Testis (tissue), 2 donors: ENCODE measurements at regions not wholly inside any gene's neighbourhood (a gene's known extent, or its start where the extent isn't known, plus 50 kb on each side); places are given as distances from the start of the nearest gene placed in this dataset.

ENCODE experiments used
- DNase-seq: peaks from one replicate; pipeline ENCODE4 v3.0.0-alpha.2; 2019
- H3K27ac ChIP-seq, 2 donors: fragments of 200-600 bp; sonication (generic); one replicate each; pipeline ENCODE4 v1.5.1; 2019
- H3K27me3 ChIP-seq: fragments of 200-600 bp; sonication (generic); one replicate; pipeline ENCODE4 v1.5.1; 2019
- H3K36me3 ChIP-seq: fragments of 200-600 bp; sonication (generic); one replicate; pipeline ENCODE4 v1.5.1; 2017; ENCODE audit warnings: low read depth; ENCODE audit errors: missing control alignments
- H3K4me1 ChIP-seq: fragments of 200-600 bp; sonication (generic); one replicate; pipeline ENCODE4 v1.5.1; 2019
- H3K4me3 ChIP-seq, 2 donors: fragments of 200-600 bp; sonication (generic); one replicate each; pipeline ENCODE4 v1.5.1; 2017 to 2019
- H3K9me3 ChIP-seq: fragments of 200-600 bp; sonication (generic); one replicate; pipeline ENCODE4 v1.5.1; 2017
- CTCF ChIP-seq, 3 experiments: fragments of 450-650 bp in 2 of 3; fragments of 200-600 bp in 1 of 3; sonication (generic) in 1 of 3; IDR thresholded peaks; one replicate each; pipeline ENCODE4 v1.5.1; 2016 to 2019; ENCODE audit warnings: antibody characterized with exemption in 3 of 3, mild to moderate bottlenecking in 2 of 3, moderate library complexity in 1 of 3
- POLR2A ChIP-seq: fragments of 450-650 bp; IDR thresholded peaks from one replicate; pipeline ENCODE4 v1.6.1; 2017; ENCODE audit warnings: antibody characterized with exemption, mild to moderate bottlenecking, moderate library complexity
- WGBS, 2 donors: methylation state at CpG; one replicate each; pipeline ENCODE4 v1.1.5; 2018; 5-methylcytosine and 5-hydroxymethylcytosine counted together
- intact Hi-C: fragments of 100-400 bp; cut with DNase I; formaldehyde crosslinking; loops from one replicate; pipeline ENCODE4 v1.15.1; 2023; ENCODE audit warnings: low total_unique reads

GRCh38 chr6:22690446-22690845 lies 121.1 kb downstream of the HDGFL1 start:
- no peaks in the 10 kb centered on the region for H3K4me1 ChIP-seq
- no peak for DNase-seq
- intact Hi-C loops: no loop called here
- 92 to 93% methylated on average over 2 of the region's 2 CpGs for WGBS, 2 donors
- H3K4me3 ChIP-seq: no peak overlapping the region
- no peak overlapping the region for H3K27ac ChIP-seq
- no peaks in the 10 kb centered on the region for H3K27me3 ChIP-seq
- TF ChIP-seq POLR2A (no peak), CTCF (IDR thresholded peaks at IDR 0.05) (no peak)
- H3K36me3 ChIP-seq: no peaks in the 10 kb centered on the region
- no peaks in the 10 kb centered on the region for H3K9me3 ChIP-seq

- no peaks in the 10 kb centered on the region for H3K4me1 ChIP-seq
- DNase-seq: no peak
- intact Hi-C loops: no loop called here
- no peaks in the 10 kb centered on the region for H3K27me3 ChIP-seq
- no peak for TF ChIP-seq POLR2A
- no peak for TF ChIP-seq CTCF (IDR thresholded peaks at IDR 0.05)
- no peaks in the 10 kb centered on the region for H3K36me3 ChIP-seq
- H3K4me3 ChIP-seq: no peak overlapping the region
- no peaks in the 10 kb centered on the region for H3K9me3 ChIP-seq
- no peak overlapping the region for H3K27ac ChIP-seq
- 78 to 100% methylated on average over 1 of the region's 1 CpG for WGBS, 2 donors
Observed at GRCh38 chr6:22694092-22694724, 124.8 kb downstream of the HDGFL1 start.

- H3K4me3 ChIP-seq: no peak overlapping the region
- no peak for DNase-seq
- TF ChIP-seq CTCF (IDR thresholded peaks at IDR 0.05) (no peak), POLR2A (no peak)
- H3K36me3 ChIP-seq: no peaks in the 10 kb centered on the region
- 84 to 94% methylated on average over 4 of the region's 4 CpGs for WGBS, 2 donors
- H3K9me3 ChIP-seq: no peaks in the 10 kb centered on the region
- H3K4me1 ChIP-seq: no peaks in the 10 kb centered on the region
- intact Hi-C loops: no loop called here
- H3K27me3 ChIP-seq: no peaks in the 10 kb centered on the region
- no peak overlapping the region for H3K27ac ChIP-seq
Observed at GRCh38 chr6:22696481-22696880, 127.1 kb downstream of the HDGFL1 start.

- TF ChIP-seq POLR2A: no peak
- no peak for TF ChIP-seq CTCF (IDR thresholded peaks at IDR 0.05)
- no peak overlapping the region for H3K27ac ChIP-seq
- H3K4me3 ChIP-seq: no peak overlapping the region
- DNase-seq: no peak
- H3K36me3 ChIP-seq: no peaks in the 10 kb centered on the region
- no peaks in the 10 kb centered on the region for H3K4me1 ChIP-seq
- no peaks in the 10 kb centered on the region for H3K27me3 ChIP-seq
- no peaks in the 10 kb centered on the region for H3K9me3 ChIP-seq
- 85% methylated on average over 2 of the region's 2 CpGs for WGBS, 2 donors
- intact Hi-C loops: no loop called here
Observed at GRCh38 chr6:22697306-22697705, 127.9 kb downstream of the HDGFL1 start.

- H3K9me3 ChIP-seq: no peaks in the 10 kb centered on the region
- H3K4me3 ChIP-seq: no peak overlapping the region
- WGBS, 2 donors: 44 to 52% methylated on average over 6 of the region's 6 CpGs
- H3K27me3 ChIP-seq: no peaks in the 10 kb centered on the region
- no peaks in the 10 kb centered on the region for H3K4me1 ChIP-seq
- TF ChIP-seq POLR2A: no peak
- TF ChIP-seq CTCF (IDR thresholded peaks at IDR 0.05): no peak
- DNase-seq: no peak
- intact Hi-C loops: no loop called here
- H3K27ac ChIP-seq: peak overlapping the region in 1 of 2 donors; percentile 15
- H3K36me3 ChIP-seq: no peaks in the 10 kb centered on the region
Observed at GRCh38 chr6:22699151-22699550, 129.8 kb downstream of the HDGFL1 start.
